GM18951 (cell line): ENCODE measurements at regions not wholly inside any gene's neighbourhood (a gene's known extent, or its start where the extent isn't known, plus 50 kb on each side); places are given as distances from the start of the nearest gene placed in this dataset.
"Not testable (repeated sequence)": the region's sequence is repeated elsewhere in the genome, so short reads cannot be mapped to it uniquely, and the experiment has no call there.

Source experiments
- POLR2A ChIP-seq: IDR thresholded peaks from 4 replicates; pipeline ENCODE4 v1.6.1; 2011; ENCODE audit warnings: mild to moderate bottlenecking; ENCODE audit not compliant: insufficient read length, insufficient read depth; ENCODE audit errors: extremely low read depth
- in situ Hi-C: fragments of 300-500 bp; cut with MboI; formaldehyde crosslinking; loops from one replicate; pipeline ENCODE4 v1.12.0; 2022; ENCODE audit warnings: low sequenced_read_pairs, mixed read lengths, inconsistent platforms; ENCODE audit not compliant: unreplicated experiment

DNA sequence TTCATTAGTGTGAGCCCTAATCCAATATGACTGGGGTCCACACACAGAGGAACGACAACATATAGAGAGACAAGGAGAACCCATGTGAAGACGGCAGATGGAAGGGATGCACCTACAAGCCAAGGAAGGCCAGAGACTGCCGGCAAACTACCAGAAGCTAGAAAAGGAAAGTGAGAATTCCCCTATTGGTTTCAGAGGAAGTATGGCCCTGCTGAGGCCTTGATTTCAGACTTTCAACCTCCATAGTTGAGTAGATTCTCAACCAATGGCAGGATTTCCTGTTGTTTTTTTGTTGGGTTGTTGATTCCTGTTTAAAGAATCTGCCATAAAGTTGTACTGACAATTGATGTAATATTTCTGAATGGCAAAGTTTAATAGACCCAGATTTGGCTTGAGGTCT, 241.5 kb downstream of the SATB2 start:
- TF ChIP-seq POLR2A = no peak
- in situ Hi-C loops = no loop called here

GRCh38 chr2:199207011-199207410, 250.7 kb downstream of the SATB2 start:
- no peak for TF ChIP-seq POLR2A
- in situ Hi-C loops = no loop called here

- TF ChIP-seq POLR2A = no peak
- in situ Hi-C loops = no loop called here
These were observed 251.2 kb downstream of the SATB2 start for GRCh38 chr2:199206536-199206935.

GRCh38 chr2:199202964-199203363, 254.8 kb downstream of the SATB2 start:
- in situ Hi-C loops = no loop called here
- TF ChIP-seq POLR2A = no peak

DNA sequence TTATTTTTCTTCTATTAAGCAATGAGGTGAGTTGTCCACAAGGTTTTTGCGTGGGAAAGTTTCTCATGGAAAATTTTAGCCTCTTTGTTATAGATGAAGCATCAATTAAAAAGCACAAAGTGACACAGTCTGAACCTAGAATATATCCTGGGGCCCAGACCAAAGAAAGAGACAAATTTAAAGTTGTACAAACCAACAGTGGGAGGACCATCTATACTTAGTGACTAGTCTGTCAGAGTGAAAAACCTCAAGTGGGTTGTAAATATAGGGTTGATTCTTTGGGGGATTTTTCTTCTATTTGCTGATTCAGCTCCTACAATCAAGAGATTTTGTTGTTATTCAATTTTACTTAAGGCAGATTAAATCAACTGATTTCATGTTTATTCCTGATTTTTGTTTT, 256.2 kb downstream of the SATB2 start:
- no peak for TF ChIP-seq POLR2A
- in situ Hi-C loops = no loop called here

GRCh38 chr2:199199797-199200196, 257.9 kb downstream of the SATB2 start:
- no peak for TF ChIP-seq POLR2A
- in situ Hi-C loops = no loop called here

GRCh38 chr2:199197448-199197847, 260.3 kb downstream of the SATB2 start:
- in situ Hi-C loops = no loop called here
- TF ChIP-seq POLR2A = no peak

- in situ Hi-C loops = no loop called here
- TF ChIP-seq POLR2A = no peak
These were observed 261.1 kb downstream of the SATB2 start for GRCh38 chr2:199196686-199197085.

- TF ChIP-seq POLR2A = no peak
- in situ Hi-C loops = no loop called here
These were observed 261.7 kb downstream of the SATB2 start for GRCh38 chr2:199195927-199196502.

GRCh38 chr2:199191461-199191860, 266.3 kb downstream of the SATB2 start:
- in situ Hi-C loops = no loop called here
- no peak for TF ChIP-seq POLR2A

GRCh38 chr2:199189229-199189628, 268.5 kb downstream of the SATB2 start:
- in situ Hi-C loops = no loop called here

GRCh38 chr2:199186301-199186751, 271.4 kb downstream of the SATB2 start:
- in situ Hi-C loops = no loop called here
- no peak for TF ChIP-seq POLR2A

More at GRCh38 chr2:199189229-199189628, 268.5 kb downstream of the SATB2 start:
- no peak for TF ChIP-seq POLR2A

- in situ Hi-C loops = not testable (repeated sequence)
These were observed 272.6 kb downstream of the SATB2 start for GRCh38 chr2:199185174-199185573.

- no peak for TF ChIP-seq POLR2A
- in situ Hi-C loops = no loop called here
These were observed 293.9 kb downstream of the SATB2 start for GRCh38 chr2:199163613-199164458.

- in situ Hi-C loops = no loop called here
- no peak for TF ChIP-seq POLR2A
These were observed 296.9 kb downstream of the SATB2 start for GRCh38 chr2:199160677-199161465.
